Neural progenitor cell (in vitro differentiated cells): ENCODE measurements at regions not wholly inside any gene's neighbourhood (a gene's known extent, or its start where the extent isn't known, plus 50 kb on each side); places are given as distances from the start of the nearest gene placed in this dataset.

Source experiments
- CTCF ChIP-seq: fragments of 200-600 bp; sonication (generic); IDR thresholded peaks from 2 replicates; pipeline ENCODE4 v1.5.1; 2017; ENCODE audit warnings: antibody characterized with exemption, mild to moderate bottlenecking
- EZH2 ChIP-seq: fragments of 200-600 bp; sonication (generic); IDR thresholded peaks from 2 replicates; pipeline ENCODE4 v1.6.1; 2017; ENCODE audit warnings: antibody characterized with exemption, mild to moderate bottlenecking, moderate library complexity

GRCh38 chr21:19713313-19713712, 1284.9 kb upstream of the NCAM2 start:
- TF ChIP-seq CTCF (no peak), EZH2 (no peak)
